Neural crest cell (in vitro differentiated cells): ENCODE measurements at regions not wholly inside any gene's neighbourhood (a gene's known extent, or its start where the extent isn't known, plus 50 kb on each side); places are given as distances from the start of the nearest gene placed in this dataset.

Source experiments
- DNase-seq: peaks from one replicate; pipeline ENCODE4 v3.0.0; 2021; ENCODE audit warnings: low read depth, mixed read lengths, low spot score
- H3K27ac Mint-ChIP-seq: one replicate; pipeline ENCODE4 v1.8.0; 2021; ENCODE audit warnings: mild to moderate bottlenecking, mixed read lengths; ENCODE audit not compliant: unreplicated experiment
- H3K27me3 Mint-ChIP-seq: 2 replicates; pipeline ENCODE4 v1.8.0; 2021; ENCODE audit warnings: low read depth, mild to moderate bottlenecking, mixed read lengths
- H3K36me3 Mint-ChIP-seq: 2 replicates; pipeline ENCODE4 v1.8.0; 2021; ENCODE audit warnings: low read depth, mild to moderate bottlenecking, mixed read lengths
- H3K4me1 Mint-ChIP-seq: 2 replicates; pipeline ENCODE4 v1.8.0; 2021; ENCODE audit warnings: mixed read lengths
- H3K4me3 Mint-ChIP-seq: one replicate; pipeline ENCODE4 v1.8.0; 2021; ENCODE audit warnings: mild to moderate bottlenecking, mixed read lengths
- H3K9me3 Mint-ChIP-seq: 2 replicates; pipeline ENCODE4 v1.8.0; 2021; ENCODE audit warnings: mixed read lengths
- CTCF ChIP-seq: fragments of 200-600 bp; sonication (generic); conservative IDR thresholded peaks from 2 replicates; pipeline ENCODE4 v1.5.0; 2021; ENCODE audit warnings: antibody characterized with exemption, mild to moderate bottlenecking

GRCh38 chr2:47996808-47997207, 90.5 kb upstream of the FBXO11 start:
- H3K27me3 Mint-ChIP-seq, result no peaks in the 10 kb centered on the region
- H3K9me3 Mint-ChIP-seq, result no peaks in the 10 kb centered on the region
- H3K36me3 Mint-ChIP-seq, result no peaks in the 10 kb centered on the region
- no peak for TF ChIP-seq CTCF
- H3K4me3 Mint-ChIP-seq, result no peak overlapping the region
- DNase-seq, result no peak
- H3K27ac Mint-ChIP-seq, result no peak overlapping the region
- H3K4me1 Mint-ChIP-seq, result no peaks in the 10 kb centered on the region

DNA sequence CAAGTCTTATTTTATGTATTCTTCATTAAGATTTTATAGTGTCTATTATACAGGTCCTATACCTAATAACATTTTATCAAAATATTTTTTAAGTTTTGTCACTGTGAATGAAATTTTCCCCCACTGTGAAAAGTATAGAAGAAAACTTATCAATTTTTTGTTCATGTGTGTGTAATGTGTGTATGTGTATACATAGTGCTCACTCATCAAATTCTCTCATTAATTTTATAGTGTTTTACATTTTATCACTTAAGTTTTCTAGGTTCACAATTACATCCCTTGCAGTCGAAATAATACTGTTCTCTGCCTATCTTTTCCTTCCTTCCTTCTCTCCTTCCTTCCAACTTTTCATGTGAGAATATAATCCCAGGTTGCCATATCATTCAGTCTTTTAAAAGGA, 93.2 kb upstream of the FBXO11 start:
- Mint-ChIP-seq H3K4me1 (peaks cover 5% of the 10 kb centered on the region), H3K4me3 (no peak overlapping the region), H3K27me3 (no peaks in the 10 kb centered on the region), H3K27ac (no peak overlapping the region), H3K36me3 (no peaks in the 10 kb centered on the region), H3K9me3 (no peaks in the 10 kb centered on the region)
- no peak for DNase-seq
- no peak for TF ChIP-seq CTCF

DNA sequence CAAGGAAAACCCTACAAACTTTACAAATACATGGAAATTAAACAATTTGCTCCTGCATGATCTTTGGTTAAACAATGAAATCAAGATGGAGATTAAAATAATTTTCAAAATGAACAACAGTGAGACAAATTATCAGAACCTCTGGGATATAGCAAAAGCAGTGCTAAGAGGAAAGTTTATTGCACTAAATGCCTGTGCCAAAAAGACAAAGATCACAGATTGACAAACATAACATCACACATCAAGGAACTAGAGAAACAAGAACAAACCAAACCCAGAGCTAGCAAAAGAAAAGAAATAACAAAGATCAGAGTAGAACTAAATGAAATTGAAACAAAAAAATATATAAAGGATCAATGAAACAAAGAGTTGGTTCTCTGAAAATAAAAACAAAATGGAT, 95.2 kb upstream of the FBXO11 start:
- Mint-ChIP-seq H3K36me3 (no peaks in the 10 kb centered on the region), H3K27me3 (no peaks in the 10 kb centered on the region), H3K27ac (peak overlapping the region; percentile 4), H3K4me3 (no peak overlapping the region), H3K9me3 (peaks cover 3% of the 10 kb centered on the region), H3K4me1 (peaks cover 5% of the 10 kb centered on the region)
- TF ChIP-seq CTCF, result no peak
- DNase-seq, result no peak

DNA sequence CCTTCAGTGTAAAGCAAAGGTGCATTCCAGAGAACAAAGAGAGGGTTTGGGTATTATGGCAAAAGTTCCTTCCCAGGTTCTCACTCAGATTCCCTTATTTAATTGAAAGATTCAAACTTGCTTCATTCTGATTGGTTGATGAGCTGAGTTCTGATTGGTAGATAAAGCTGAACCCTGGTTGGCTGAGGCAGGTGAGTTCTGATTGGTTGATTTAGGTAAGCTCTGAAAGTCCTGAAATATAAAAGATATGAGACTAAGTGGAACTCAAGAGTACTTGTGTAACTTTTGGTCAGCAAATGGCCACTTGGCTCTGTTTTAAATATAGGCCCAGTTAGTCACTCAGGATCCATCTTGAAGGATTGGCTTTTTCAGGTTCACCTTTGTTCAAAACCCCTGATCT, 99.8 kb upstream of the FBXO11 start:
- TF ChIP-seq CTCF, result no peak
- no peak for DNase-seq
- Mint-ChIP-seq H3K4me3 (no peak overlapping the region), H3K9me3 (peaks cover 7% of the 10 kb centered on the region), H3K36me3 (no peaks in the 10 kb centered on the region), H3K27me3 (no peaks in the 10 kb centered on the region), H3K4me1 (peaks cover 5% of the 10 kb centered on the region), H3K27ac (no peak overlapping the region)

- no peaks in the 10 kb centered on the region for H3K36me3 Mint-ChIP-seq
- no peaks in the 10 kb centered on the region for H3K27me3 Mint-ChIP-seq
- peaks cover 7% of the 10 kb centered on the region for H3K9me3 Mint-ChIP-seq
- no peak for DNase-seq
- no peak for TF ChIP-seq CTCF
- H3K4me3 Mint-ChIP-seq, result no peak overlapping the region
- H3K27ac Mint-ChIP-seq, result no peak overlapping the region
- peaks cover 5% of the 10 kb centered on the region for H3K4me1 Mint-ChIP-seq
Observed at GRCh38 chr2:48007699-48008268, 101.5 kb upstream of the FBXO11 start.

GRCh38 chr2:48009256-48009655, 103.0 kb upstream of the FBXO11 start:
- H3K4me3 Mint-ChIP-seq, result no peak overlapping the region
- H3K27me3 Mint-ChIP-seq, result no peaks in the 10 kb centered on the region
- no peak for TF ChIP-seq CTCF
- no peak overlapping the region for H3K27ac Mint-ChIP-seq
- no peak for DNase-seq
- no peaks in the 10 kb centered on the region for H3K4me1 Mint-ChIP-seq
- H3K9me3 Mint-ChIP-seq, result peaks cover 7% of the 10 kb centered on the region
- no peaks in the 10 kb centered on the region for H3K36me3 Mint-ChIP-seq
